GM18858 (cell line): ENCODE measurements at regions not wholly inside any gene's neighbourhood (a gene's known extent, or its start where the extent isn't known, plus 50 kb on each side); places are given as distances from the start of the nearest gene placed in this dataset.

Source experiments
- ATAC-seq: cut with Tn5 transposase; IDR thresholded peaks from one replicate; pipeline ENCODE4 v1.9.1; 2021; ENCODE audit not compliant: unreplicated experiment

GRCh38 chr6:164842085-164842484, 467.3 kb downstream of the C6orf118 start:
- ATAC-seq: no peak

GRCh38 chr6:164838068-164838615, 471.3 kb downstream of the C6orf118 start:
- no peak for ATAC-seq

GRCh38 chr6:164836486-164836885, 472.9 kb downstream of the C6orf118 start:
- ATAC-seq: no peak

GRCh38 chr6:164832410-164832809, 477.0 kb downstream of the C6orf118 start:
- no peak for ATAC-seq

- ATAC-seq: no peak
These were observed 481.9 kb downstream of the C6orf118 start for GRCh38 chr6:164827537-164827936.

- no peak for ATAC-seq
These were observed 482.5 kb downstream of the C6orf118 start for GRCh38 chr6:164826831-164827468.

GRCh38 chr6:164825386-164825785, 484.0 kb downstream of the C6orf118 start:
- no peak for ATAC-seq

- ATAC-seq: no peak
These were observed 491.7 kb downstream of the C6orf118 start for GRCh38 chr6:164817662-164818061.

- ATAC-seq: no peak
These were observed 496.7 kb downstream of the C6orf118 start for GRCh38 chr6:164812706-164813105.

GRCh38 chr6:164807125-164807524, 502.3 kb downstream of the C6orf118 start:
- no peak for ATAC-seq

- ATAC-seq: no peak
These were observed 514.2 kb downstream of the C6orf118 start for GRCh38 chr6:164795056-164795815.

- ATAC-seq: no peak
These were observed 516.7 kb downstream of the C6orf118 start for GRCh38 chr6:164792666-164793065.

GRCh38 chr6:164791498-164791897, 517.9 kb downstream of the C6orf118 start:
- no peak for ATAC-seq

- no peak for ATAC-seq
These were observed 545.6 kb downstream of the C6orf118 start for GRCh38 chr6:164763788-164764187.

GRCh38 chr6:164757451-164757850, 552.0 kb downstream of the C6orf118 start:
- ATAC-seq: no peak

GRCh38 chr6:164756723-164757122, 552.7 kb downstream of the C6orf118 start:
- no peak for ATAC-seq

- ATAC-seq: no peak
These were observed 553.3 kb downstream of the C6orf118 start for GRCh38 chr6:164756142-164756541.

- no peak for ATAC-seq
These were observed 555.9 kb downstream of the C6orf118 start for GRCh38 chr6:164753517-164753916.

GRCh38 chr6:164751395-164751794, 558.0 kb downstream of the C6orf118 start:
- ATAC-seq: no peak

GRCh38 chr6:164750128-164750527, 559.3 kb downstream of the C6orf118 start:
- no peak for ATAC-seq

GRCh38 chr6:164749221-164750064, 560.0 kb downstream of the C6orf118 start:
- ATAC-seq: no peak
